Esophagus muscularis mucosa (tissue), 3 donors: ENCODE measurements at regions not wholly inside any gene's neighbourhood (a gene's known extent, or its start where the extent isn't known, plus 50 kb on each side); places are given as distances from the start of the nearest gene placed in this dataset.

ENCODE experiments used
- CTCF ChIP-seq, 3 experiments: fragments of 200-600 bp in 2 of 3; fragments of 450-650 bp in 1 of 3; sonication (generic) in 2 of 3; IDR thresholded peaks; one replicate each; pipeline ENCODE4 v1.5.1; 2017 to 2019; ENCODE audit warnings: antibody characterized with exemption in 3 of 3, mild to moderate bottlenecking in 2 of 3, moderate library complexity in 1 of 3
- POLR2A ChIP-seq: fragments of 450-650 bp; IDR thresholded peaks from one replicate; pipeline ENCODE4 v1.6.1; 2017; ENCODE audit warnings: antibody characterized with exemption, moderate library complexity, mild to moderate bottlenecking, low read depth
- POLR2AphosphoS5 ChIP-seq, 2 donors: sonication (generic); formaldehyde crosslinking; IDR thresholded peaks; one replicate each; pipeline ENCODE4 v1.6.1; 2017; ENCODE audit warnings: antibody characterized with exemption in 2 of 2

- no peak for TF ChIP-seq CTCF (IDR thresholded peaks at IDR 0.05)
- TF ChIP-seq POLR2A: no peak
- TF ChIP-seq POLR2AphosphoS5 (IDR thresholded peaks at IDR 0.05): no peak
Measured at GRCh38 chr10:78190051-78190825, 156.6 kb downstream of the RPS24 start.
